ENCODE measurements at regions not wholly inside any gene's neighbourhood (a gene's known extent, or its start where the extent isn't known, plus 50 kb on each side); places are given as distances from the start of the nearest gene placed in this dataset.

GRCh38 chr6:105620878-105621277 is 218.0 kb upstream of the PREP start:
- Histone ChIP-seq H3K4me3 (ENCODE audit: low read length) (no peak overlapping the region), H3K27me3 (ENCODE audit: control insufficient read depth, insufficient read depth, low read length) (no peaks in the 10 kb centered on the region), H3K36me3 (ENCODE audit: control insufficient read depth, low read depth, low read length) (no peaks in the 10 kb centered on the region), H3K27ac (ENCODE audit: low read length) (no peak overlapping the region), H3K9me3 (ENCODE audit: control insufficient read depth, low read depth, low read length) (no peaks in the 10 kb centered on the region), H3K9ac (ENCODE audit: low read length) (no peak overlapping the region), H3K4me1 (ENCODE audit: control insufficient read depth, low read depth, low read length) (no peaks in the 10 kb centered on the region)

GRCh38 chr6:105619971-105620741 is 217.3 kb upstream of the PREP start:
- no peaks in the 10 kb centered on the region for H3K27me3 ChIP-seq (ENCODE audit: control insufficient read depth, insufficient read depth, low read length)
- no peaks in the 10 kb centered on the region for H3K36me3 ChIP-seq (ENCODE audit: control insufficient read depth, low read depth, low read length)
- H3K4me1 ChIP-seq (ENCODE audit: control insufficient read depth, low read depth, low read length) = no peaks in the 10 kb centered on the region
- no peak overlapping the region for H3K9ac ChIP-seq (ENCODE audit: low read length)
- H3K27ac ChIP-seq (ENCODE audit: low read length) = no peak overlapping the region
- H3K4me3 ChIP-seq (ENCODE audit: low read length) = no peak overlapping the region
- no peaks in the 10 kb centered on the region for H3K9me3 ChIP-seq (ENCODE audit: control insufficient read depth, low read depth, low read length)

DNA sequence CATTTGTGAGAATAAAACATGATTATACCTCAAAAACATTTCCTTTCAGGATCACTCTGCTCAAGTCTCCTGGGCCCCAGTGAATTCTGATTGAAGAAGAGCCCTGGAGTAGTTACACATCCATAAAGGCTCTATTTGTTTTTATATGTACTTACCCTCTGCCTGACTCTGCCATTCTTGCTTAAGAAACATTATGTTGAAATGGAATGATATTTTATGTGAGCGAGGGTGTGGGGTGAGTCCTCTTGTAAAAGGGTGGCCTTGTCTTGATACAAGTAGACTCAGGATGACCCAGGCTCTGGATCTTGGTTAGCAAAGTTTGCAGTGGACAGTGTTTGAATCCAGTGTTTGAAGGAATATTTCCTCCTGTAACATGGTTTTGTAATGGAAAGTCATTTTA is 215.4 kb upstream of the PREP start:
- Histone ChIP-seq H3K4me1 (ENCODE audit: control insufficient read depth, low read depth, low read length) (no peaks in the 10 kb centered on the region), H3K27ac (ENCODE audit: low read length) (no peak overlapping the region), H3K27me3 (ENCODE audit: control insufficient read depth, insufficient read depth, low read length) (no peaks in the 10 kb centered on the region), H3K9ac (ENCODE audit: low read length) (no peak overlapping the region), H3K4me3 (ENCODE audit: low read length) (no peak overlapping the region), H3K9me3 (ENCODE audit: control insufficient read depth, low read depth, low read length) (no peaks in the 10 kb centered on the region), H3K36me3 (ENCODE audit: control insufficient read depth, low read depth, low read length) (no peaks in the 10 kb centered on the region)

DNA sequence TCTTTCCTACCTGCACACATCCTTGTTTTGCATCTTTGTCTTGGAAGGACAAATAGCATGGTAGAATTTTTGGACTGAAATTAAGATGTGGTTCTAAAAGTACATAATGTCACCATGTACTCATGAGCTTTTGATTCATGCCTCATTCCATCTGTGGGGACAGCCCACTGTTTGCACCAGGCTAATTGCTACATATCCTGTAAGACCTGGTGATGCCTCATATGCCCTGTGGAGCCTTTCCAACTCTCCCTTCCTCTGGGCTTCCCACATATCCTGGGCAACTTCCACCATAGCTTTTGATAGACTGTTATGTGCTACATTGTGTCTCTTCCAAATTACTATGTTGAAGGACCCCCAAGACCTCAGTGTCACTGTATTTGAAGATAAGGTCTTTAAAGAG is 213.6 kb upstream of the PREP start:
- Histone ChIP-seq H3K36me3 (ENCODE audit: control insufficient read depth, low read depth, low read length) (no peaks in the 10 kb centered on the region), H3K9ac (ENCODE audit: low read length) (no peak overlapping the region), H3K4me3 (ENCODE audit: low read length) (no peak overlapping the region)

GRCh38 chr6:105611606-105612005 is 208.7 kb upstream of the PREP start:
- Histone ChIP-seq H3K4me1 (ENCODE audit: control insufficient read depth, low read depth, low read length) (no peaks in the 10 kb centered on the region), H3K27me3 (ENCODE audit: control insufficient read depth, insufficient read depth, low read length) (no peaks in the 10 kb centered on the region), H3K27ac (ENCODE audit: low read length) (no peak overlapping the region), H3K9ac (ENCODE audit: low read length) (no peak overlapping the region), H3K9me3 (ENCODE audit: control insufficient read depth, low read depth, low read length) (no peaks in the 10 kb centered on the region), H3K4me3 (ENCODE audit: low read length) (no peak overlapping the region), H3K36me3 (ENCODE audit: control insufficient read depth, low read depth, low read length) (no peaks in the 10 kb centered on the region)

More for the DNA sequence above, 213.6 kb upstream of the PREP start:
- Histone ChIP-seq H3K27ac (ENCODE audit: low read length) (no peak overlapping the region), H3K27me3 (ENCODE audit: control insufficient read depth, insufficient read depth, low read length) (no peaks in the 10 kb centered on the region), H3K4me1 (ENCODE audit: control insufficient read depth, low read depth, low read length) (no peaks in the 10 kb centered on the region), H3K9me3 (ENCODE audit: control insufficient read depth, low read depth, low read length) (no peaks in the 10 kb centered on the region)

DNA sequence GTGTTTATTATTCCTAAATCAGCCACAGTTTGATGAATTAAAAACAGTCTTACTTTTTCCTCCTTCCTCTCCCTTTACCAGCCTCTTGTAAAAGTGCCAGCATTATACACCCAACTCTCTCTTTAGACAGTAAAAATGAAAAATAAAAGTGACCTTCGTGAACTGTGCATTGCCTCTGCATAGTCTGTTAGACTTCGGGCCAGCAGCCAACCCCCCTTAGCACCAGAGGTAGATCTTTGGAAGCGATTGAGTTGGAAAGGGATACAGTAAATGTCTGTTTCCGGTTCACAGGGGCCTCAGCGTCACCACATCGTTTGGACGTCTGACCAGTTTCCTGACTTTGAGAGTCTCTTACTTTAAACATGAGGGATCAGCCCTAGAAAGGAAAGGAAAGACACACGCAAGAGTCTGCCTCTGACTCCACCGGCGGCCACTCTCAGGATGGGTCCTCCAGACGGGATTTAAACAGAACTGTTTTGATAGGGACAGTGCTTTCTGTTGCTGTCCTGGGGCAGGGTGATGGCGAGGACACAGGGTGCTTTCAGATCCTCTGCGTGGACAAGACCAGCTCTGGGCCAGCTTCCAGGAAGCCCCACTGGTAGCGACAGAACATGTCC is 206.6 kb upstream of the PREP start:
- H3K27ac ChIP-seq (ENCODE audit: low read length) = no peak overlapping the region
- no peaks in the 10 kb centered on the region for H3K9me3 ChIP-seq (ENCODE audit: control insufficient read depth, low read depth, low read length)
- H3K9ac ChIP-seq (ENCODE audit: low read length) = no peak overlapping the region
- no peaks in the 10 kb centered on the region for H3K27me3 ChIP-seq (ENCODE audit: control insufficient read depth, insufficient read depth, low read length)
- no peaks in the 10 kb centered on the region for H3K4me1 ChIP-seq (ENCODE audit: control insufficient read depth, low read depth, low read length)
- no peak overlapping the region for H3K4me3 ChIP-seq (ENCODE audit: low read length)
- no peaks in the 10 kb centered on the region for H3K36me3 ChIP-seq (ENCODE audit: control insufficient read depth, low read depth, low read length)

GRCh38 chr6:105608711-105609374 is 206.0 kb upstream of the PREP start:
- Histone ChIP-seq H3K9me3 (ENCODE audit: control insufficient read depth, low read depth, low read length) (no peaks in the 10 kb centered on the region), H3K27me3 (ENCODE audit: control insufficient read depth, insufficient read depth, low read length) (no peaks in the 10 kb centered on the region), H3K4me1 (ENCODE audit: control insufficient read depth, low read depth, low read length) (no peaks in the 10 kb centered on the region), H3K4me3 (ENCODE audit: low read length) (no peak overlapping the region), H3K27ac (ENCODE audit: low read length) (no peak overlapping the region), H3K36me3 (ENCODE audit: control insufficient read depth, low read depth, low read length) (no peaks in the 10 kb centered on the region), H3K9ac (ENCODE audit: low read length) (no peak overlapping the region)

- Histone ChIP-seq H3K36me3 (ENCODE audit: control insufficient read depth, low read depth, low read length) (no peaks in the 10 kb centered on the region), H3K9me3 (ENCODE audit: control insufficient read depth, low read depth, low read length) (no peaks in the 10 kb centered on the region), H3K27ac (ENCODE audit: low read length) (no peak overlapping the region)
Measured at GRCh38 chr6:105607636-105608621, 205.0 kb upstream of the PREP start.

DNA sequence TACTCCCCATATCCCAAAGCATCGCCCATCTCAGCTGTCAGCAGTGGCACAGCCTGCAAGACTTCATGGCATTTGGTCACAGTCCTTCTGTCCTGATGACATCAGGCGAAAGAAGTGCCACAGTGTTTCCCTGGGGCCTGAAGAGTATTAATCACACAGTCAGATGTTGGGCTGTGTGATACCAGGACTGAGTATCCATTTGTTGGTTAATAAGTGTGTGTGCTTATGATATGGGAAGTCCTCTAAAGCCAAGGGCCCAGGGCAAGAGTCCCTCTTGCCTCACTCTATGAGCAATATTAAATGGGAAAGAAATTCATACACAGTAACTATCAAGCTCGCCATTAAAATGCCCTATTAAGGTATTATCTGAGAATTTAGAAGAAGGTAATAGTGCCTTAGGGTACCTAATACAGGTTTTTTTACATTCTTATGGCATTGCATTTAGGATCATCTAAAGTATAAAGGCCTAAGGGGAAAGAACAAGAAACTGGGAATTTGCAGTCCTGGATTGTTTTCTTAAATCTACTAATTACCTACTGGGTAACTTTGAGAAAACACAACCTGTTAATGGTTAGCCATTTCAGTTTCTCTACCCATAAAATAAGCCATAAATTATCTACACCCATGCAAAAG is 204.1 kb upstream of the PREP start:
- no peaks in the 10 kb centered on the region for H3K9me3 ChIP-seq (ENCODE audit: control insufficient read depth, low read depth, low read length)
- no peak overlapping the region for H3K27ac ChIP-seq (ENCODE audit: low read length)
- no peaks in the 10 kb centered on the region for H3K4me1 ChIP-seq (ENCODE audit: control insufficient read depth, low read depth, low read length)
- no peaks in the 10 kb centered on the region for H3K36me3 ChIP-seq (ENCODE audit: control insufficient read depth, low read depth, low read length)
- no peak overlapping the region for H3K9ac ChIP-seq (ENCODE audit: low read length)
- H3K27me3 ChIP-seq (ENCODE audit: control insufficient read depth, insufficient read depth, low read length) = no peaks in the 10 kb centered on the region
- no peak overlapping the region for H3K4me3 ChIP-seq (ENCODE audit: low read length)

More at GRCh38 chr6:105607636-105608621, 205.0 kb upstream of the PREP start:
- Histone ChIP-seq H3K4me1 (ENCODE audit: control insufficient read depth, low read depth, low read length) (no peaks in the 10 kb centered on the region), H3K27me3 (ENCODE audit: control insufficient read depth, insufficient read depth, low read length) (no peaks in the 10 kb centered on the region), H3K4me3 (ENCODE audit: low read length) (no peak overlapping the region), H3K9ac (ENCODE audit: low read length) (no peak overlapping the region)

GRCh38 chr6:105604587-105604884 is 201.7 kb upstream of the PREP start:
- Histone ChIP-seq H3K4me1 (ENCODE audit: control insufficient read depth, low read depth, low read length) (peaks cover 4% of the 10 kb centered on the region), H3K4me3 (ENCODE audit: low read length) (no peak overlapping the region), H3K9me3 (ENCODE audit: control insufficient read depth, low read depth, low read length) (no peaks in the 10 kb centered on the region), H3K27ac (ENCODE audit: low read length) (no peak overlapping the region), H3K36me3 (ENCODE audit: control insufficient read depth, low read depth, low read length) (no peaks in the 10 kb centered on the region), H3K27me3 (ENCODE audit: control insufficient read depth, insufficient read depth, low read length) (no peaks in the 10 kb centered on the region), H3K9ac (ENCODE audit: low read length) (no peak overlapping the region)
